AG08395 (cell line): ENCODE measurements at regions not wholly inside any gene's neighbourhood (a gene's known extent, or its start where the extent isn't known, plus 50 kb on each side); places are given as distances from the start of the nearest gene placed in this dataset.
"Not testable (repeated sequence)": the region's sequence is repeated elsewhere in the genome, so short reads cannot be mapped to it uniquely, and the experiment has no call there.

Experiments used
- DNase-seq: peaks from one replicate; pipeline ENCODE4 v3.0.0; 2012; ENCODE audit warnings: mixed read lengths, low spot score

DNA sequence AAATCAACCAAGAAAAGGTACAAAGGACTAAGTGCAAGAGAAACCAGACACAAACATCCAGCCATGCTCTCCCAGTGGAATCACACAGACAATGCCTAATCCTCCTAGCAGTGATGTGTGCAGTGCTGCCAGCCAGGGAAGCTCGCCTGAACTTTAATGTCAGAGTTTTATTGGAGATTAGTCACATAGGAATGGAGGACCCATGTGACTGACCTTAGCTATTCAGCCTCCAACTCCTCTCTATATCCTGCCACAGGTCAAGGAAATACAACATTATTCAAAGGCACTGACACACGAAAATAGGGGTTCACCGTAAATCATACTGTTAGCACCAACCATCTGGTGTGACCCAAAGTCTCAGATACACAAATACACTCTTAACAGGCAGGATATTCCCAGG, 684.6 kb downstream of the DOK5 start:
- DNase-seq: no peak

DNA sequence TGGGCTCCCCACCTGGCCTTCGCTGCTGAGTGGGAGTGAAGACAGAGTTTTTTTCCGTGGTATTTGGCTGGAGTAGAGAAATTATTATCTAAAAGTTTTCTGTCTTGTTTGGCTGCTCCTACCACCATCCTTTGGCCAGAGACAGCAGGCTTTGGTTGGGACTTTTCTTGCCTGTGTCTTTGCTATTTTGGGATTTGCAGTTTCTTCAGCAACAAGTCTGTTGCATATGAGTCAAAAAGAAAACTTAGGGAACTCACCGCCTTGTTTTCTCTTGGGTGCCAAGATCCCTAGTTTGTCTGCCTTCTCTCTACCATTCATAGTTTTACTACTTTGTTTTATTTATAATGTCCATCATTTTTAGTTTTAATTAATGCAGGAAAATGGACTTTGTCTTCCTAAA, 683.8 kb downstream of the DOK5 start:
- DNase-seq: no peak

DNA sequence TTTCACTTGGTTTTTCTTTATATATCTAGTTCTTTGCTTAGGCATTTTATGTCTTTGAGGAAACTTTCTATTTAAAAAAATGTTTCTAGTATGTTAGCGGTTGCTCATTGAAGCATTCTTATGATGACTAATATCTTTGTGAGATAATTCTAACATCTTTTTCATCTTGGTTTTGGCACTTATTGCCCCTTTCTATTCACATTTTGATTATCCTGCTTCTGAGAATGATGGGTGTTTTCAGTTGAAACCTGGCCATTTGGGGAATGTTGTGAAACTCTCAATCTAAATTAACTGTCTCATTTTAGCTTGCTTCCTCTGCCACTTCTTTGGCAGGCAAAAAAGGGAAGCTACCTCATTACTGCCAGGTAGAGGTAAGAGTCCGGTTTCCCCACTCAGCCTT, 683.1 kb downstream of the DOK5 start:
- no peak for DNase-seq

DNA sequence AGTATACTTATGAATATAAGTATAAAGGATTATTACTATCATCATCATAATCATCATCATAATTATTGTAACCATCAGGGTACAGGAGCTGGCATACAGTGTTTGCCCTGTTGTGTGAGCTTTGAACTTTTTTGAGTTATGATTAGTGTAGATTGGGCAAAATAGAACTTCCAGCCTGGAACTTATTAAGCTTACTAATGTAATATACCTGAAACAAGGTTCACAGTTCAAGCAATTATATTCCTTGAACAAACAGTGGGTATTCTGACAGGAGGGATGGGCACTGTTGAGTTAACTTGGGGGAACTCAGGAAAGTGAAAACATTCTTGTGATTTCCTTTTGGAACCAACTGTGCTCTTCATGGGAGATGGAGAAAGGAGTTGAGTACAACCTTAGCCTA, 680.0 kb downstream of the DOK5 start:
- no peak for DNase-seq

DNA sequence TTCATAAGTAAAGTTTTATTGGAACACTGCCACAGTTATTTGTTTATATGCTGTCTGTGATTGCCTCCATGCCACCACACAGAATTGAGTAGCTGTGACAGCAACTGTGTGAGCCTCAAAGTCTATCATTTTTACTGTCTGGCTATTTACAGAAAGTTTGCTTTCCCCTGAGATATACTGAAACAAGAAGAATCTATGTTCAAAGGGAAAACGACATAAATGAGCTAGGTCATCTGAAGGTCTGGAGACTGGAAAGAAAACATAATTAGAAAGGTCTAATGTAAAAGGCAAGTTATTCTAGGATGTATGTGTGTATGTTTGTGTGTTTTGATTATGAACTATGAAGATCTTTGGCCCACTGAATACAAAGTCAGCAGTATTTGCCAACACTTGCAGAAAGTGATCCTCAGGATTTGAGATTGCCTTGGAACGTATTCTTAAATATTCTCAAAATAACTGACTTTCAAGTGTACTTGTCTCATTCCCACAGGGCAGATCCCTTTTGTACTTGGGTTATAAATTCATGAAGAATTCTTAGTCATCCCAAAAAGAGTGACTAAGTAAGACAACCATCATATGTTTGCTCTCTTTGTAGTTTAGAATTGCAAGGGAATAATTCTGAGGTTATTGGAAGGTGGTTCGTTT, 677.7 kb downstream of the DOK5 start:
- no peak for DNase-seq

DNA sequence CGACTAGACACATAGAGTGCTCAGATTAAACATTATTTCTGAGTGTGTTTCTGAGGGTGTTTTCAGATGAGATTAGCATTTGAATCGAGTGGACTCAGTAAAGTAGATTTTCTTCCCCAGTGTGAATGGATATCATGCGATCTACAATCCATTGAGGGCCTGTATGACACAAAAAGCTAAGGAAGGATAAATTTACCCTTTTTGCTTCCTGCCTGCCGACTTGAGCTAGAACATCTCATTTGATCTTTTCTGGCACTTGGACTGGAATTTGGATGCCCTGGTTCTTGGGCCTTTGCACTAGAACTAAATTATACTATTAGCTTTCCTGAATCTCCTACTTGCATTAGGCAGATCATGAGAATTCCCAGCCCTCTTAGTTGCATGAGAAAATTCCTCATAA, 675.8 kb downstream of the DOK5 start:
- no peak for DNase-seq

DNA sequence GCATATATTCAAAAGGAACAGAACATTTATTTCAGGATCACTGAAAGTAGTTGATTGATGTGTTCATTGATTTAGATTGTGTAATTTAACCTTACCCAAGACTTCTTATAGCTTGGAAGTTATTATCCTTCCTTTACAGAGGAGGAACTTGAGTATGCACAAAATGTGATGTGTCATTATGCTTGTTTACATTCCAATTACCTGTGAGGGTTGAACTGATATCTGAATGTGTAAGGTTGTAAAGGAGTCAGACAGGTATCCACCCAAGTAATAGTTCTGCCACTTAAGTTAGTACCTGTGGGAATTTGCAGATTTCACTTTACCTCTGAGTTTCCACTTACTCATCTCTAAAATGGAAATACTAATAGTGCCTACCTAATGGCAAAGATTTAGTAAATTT, 668.2 kb downstream of the DOK5 start:
- DNase-seq: no peak

DNA sequence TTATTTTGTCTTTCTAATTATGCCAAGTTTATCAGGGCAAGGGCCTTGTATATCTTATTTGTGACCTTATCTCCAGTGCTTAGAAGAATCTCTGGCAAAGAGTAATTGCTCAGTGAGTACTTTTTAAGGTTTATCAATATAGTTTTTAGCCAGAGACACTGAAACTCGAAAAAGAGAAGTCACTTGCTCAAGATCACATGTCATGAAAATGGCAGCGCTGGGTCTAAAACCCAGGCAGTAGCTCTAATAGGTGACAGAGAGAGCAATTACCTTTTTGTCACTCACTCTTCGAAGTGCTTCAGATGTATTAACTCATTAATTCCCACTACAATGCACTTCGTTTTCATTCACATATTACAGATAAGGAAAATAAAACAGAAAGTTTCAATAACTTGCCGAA, 667.5 kb downstream of the DOK5 start:
- no peak for DNase-seq

DNA sequence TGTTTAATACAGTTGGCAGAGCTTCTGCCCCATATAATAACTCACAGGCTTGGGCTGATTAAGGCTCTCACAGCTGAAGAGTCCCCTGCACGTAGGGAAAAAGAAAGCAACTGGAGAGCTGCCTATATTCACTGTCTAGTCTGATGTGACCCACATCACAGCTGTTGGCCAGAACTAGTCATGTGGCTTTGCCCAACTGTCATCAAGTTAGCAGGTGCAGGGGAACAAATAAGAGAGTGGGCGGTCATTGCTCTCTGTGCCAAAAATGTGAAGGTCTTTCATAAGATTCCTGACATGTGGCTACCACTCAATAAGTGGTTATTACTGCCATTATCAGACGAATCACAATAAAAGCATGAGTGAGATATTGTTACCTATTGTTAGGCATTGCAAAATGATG, 665.2 kb downstream of the DOK5 start:
- no peak for DNase-seq

DNA sequence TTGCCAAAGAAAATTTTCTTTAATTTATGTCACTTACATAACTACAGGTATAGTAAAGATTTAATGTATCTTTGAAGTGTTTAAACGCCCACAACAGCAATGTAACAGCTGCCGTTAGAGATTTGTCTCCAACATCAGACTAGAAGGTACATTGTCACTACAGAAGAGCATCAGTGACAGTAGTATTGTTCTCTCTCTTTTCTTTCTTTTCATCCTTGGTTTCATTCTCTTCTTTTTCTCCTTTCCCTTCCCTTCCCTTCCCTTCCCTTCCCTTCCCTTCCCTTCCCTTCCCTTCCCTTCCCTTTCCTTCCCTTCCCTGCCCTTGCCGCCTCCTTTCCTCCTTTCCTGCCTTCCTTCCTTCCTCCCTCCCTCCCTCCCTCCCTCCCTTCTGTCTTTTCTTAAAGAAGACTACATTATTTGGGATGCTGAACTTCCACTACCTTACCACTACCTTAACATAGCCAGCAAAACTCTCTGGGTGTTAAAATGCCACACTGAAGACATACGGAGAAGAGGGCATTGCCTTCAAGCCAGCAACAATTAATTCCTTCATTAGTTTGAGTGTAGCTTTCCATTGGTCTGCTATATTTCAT, 663.9 kb downstream of the DOK5 start:
- DNase-seq: no peak

DNA sequence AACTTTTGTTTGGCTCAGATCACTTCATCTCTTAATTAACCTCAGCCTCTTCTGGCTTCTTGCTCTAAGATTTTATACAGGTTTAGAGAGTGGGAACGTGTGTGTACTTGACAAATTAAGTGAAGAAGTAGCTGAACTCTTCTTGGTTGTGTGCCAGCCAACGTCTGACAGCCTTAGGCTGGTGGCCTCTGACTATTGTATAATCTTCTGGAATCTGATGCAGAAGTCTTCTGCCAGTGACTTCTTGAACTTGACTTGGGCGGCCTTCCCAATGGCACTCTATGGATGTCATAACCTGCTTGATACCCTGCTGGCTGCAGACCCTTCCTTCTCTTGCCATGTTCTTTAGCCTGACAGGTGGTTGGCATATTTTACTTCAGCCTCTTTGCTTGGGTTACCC, 660.5 kb downstream of the DOK5 start:
- DNase-seq: no peak

DNA sequence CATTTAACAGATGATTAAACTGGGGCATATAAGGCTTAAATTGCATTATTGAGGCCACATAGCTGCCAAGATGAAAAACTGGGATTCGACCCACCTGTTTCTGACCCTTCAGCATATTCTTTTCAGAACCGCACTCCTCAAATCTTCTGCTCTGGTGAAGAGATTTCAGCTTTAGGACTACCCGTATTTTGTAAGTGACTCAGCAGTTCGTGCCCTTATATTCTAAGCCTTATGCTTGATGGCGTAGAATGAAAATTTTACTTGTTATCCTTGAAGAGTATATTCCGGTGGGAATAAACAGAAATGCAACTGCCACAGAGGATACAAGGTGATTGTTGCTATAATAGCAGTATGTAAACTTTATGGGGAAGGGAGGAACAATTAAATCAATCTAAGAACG, 657.1 kb downstream of the DOK5 start:
- DNase-seq: no peak

DNA sequence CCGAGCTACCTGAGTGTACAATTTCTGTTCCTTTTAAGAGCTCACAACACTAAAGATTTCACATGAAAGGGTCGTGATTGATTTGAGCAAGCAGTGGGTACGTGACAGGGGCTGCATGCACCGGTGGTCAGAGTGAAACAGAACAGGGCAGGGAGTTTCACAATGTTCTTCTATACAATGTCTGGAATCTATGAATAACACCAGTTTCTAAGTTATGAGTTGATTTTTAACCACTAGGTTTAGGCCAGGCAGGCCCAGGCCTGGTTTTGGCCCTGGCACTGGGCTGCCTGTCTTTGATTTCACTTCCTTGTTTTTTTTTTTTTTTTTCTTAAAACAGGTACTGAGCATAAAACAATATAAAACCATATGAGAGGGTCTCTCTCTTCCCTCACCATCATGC, 642.2 kb downstream of the DOK5 start:
- not testable (repeated sequence) for DNase-seq

DNA sequence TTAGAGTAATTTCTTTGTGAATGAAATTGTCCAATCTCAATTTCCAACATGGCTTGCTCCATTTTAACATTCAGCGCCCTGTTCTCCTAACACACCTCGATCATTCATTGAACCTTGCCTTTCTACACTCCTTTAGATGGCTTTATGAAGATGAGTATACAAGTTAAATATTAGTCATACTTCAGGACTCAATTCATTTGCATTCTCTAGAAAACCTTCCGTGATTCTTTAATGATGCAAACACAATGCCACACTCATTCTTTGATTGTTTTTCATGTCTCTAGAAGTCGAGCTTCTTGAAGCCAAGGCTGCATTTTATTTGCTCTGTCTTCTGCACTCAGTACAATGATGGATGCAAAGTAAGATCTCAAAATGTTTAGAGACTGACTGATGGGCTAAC, 641.2 kb downstream of the DOK5 start:
- DNase-seq: no peak

DNA sequence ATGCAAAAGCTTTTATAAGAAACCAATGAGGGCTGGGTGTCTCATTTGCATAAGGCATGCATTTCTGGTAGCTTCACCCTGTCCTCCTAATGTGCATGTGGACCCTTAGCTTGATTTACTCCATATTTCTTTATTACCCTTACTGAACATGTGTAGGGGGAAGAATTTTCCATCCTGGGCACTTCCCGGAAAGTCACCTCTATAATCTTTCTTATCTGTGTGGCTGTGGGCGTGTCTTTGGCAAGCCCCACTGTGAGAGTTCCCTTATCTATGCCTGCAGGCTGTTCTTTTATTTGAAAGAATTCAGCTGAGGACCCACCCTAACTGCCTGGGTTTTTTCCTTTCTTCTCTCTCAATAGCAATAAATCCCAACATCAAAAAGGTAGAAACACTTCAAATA, 627.8 kb downstream of the DOK5 start:
- no peak for DNase-seq

DNA sequence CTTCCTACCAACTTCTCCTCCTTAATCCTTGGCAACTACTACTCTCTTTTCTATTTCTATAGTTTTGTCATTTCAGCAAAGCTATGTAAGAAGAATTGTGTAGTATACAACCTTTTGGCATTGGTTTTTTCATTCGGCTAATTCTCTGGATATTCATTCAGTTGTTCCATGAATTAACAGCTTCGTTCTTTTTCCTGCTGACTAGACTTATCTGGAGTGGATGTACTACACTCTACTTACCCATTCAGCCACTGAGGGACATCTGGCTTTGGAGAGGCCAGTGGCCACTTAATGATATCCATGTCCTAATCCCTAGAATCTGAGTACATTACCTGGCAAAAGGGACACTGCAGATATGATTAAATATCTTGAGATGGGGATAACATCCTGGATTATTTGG, 623.9 kb downstream of the DOK5 start:
- DNase-seq: no peak

DNA sequence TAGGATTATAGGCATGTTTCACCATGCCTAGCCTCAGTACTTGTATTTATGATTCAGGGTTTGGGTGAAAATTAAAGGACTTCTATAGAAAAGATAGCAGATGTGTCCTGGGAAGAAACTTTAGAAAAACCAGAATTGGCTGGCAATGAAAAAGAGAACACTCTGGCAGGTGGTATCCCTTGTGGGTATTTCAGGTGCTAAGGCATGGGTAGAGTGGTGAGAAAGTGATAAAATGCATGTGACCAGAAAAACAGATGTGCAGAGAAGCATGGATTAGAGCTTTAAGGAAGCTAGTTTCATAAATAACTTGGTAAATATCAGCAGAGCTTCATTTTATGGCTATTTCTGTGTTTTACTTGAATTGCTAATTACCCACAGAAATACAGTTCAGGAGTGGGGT, 622.2 kb downstream of the DOK5 start:
- no peak for DNase-seq

DNA sequence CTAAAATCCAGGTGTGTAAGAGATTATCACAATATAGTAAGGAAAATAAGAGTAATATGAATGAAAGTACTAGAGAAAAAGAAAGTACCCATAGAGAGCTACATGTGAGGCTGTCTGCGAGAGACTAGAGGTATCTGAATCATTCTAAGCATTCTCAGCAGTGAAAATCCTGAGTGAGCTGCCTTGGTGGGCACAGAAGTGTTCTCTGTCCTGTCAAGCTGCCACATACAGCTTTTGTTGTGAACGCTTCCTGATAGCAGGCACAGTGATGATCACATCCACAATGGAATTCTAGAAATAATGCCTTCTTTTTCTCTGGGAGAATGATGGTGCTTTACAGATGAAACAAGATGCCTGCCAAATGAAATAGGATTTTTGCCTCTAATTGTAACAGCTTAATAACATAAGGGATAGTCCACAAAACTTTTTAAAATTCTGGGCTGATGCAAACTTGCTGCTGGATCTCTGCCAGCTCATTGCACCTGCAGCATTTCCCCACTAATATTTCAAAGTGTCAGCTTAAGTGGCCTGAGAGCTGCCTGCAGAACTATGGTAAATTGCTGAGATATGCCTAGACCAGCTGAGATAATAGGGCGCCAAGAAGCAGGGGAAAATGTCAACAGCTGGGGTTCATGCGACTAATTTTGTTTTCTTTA, 620.5 kb downstream of the DOK5 start:
- DNase-seq: no peak

DNA sequence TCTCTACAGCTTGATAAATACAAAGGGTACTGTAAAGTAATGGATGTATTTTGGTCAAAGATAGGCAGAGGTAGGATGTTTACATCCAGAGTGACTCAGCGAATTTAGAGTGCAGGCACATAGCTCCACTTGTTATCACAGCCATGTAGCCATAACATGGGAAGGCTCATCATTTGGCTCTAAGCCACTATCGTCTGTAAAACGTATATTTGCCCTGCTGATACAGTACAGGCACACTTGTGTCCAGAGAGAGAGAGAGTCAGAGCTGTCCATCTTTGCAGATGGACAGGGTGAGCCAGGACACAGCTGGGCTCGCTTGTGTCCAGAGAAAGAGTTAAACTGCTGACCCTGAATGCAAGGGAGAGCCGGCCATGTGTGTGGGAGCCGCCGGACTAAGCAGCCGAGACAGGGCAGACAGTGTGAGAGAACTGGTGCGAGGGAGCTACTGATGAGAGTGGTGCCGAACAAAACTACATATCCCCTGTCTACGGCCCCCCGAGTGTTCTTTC, 619.0 kb downstream of the DOK5 start:
- no peak for DNase-seq

DNA sequence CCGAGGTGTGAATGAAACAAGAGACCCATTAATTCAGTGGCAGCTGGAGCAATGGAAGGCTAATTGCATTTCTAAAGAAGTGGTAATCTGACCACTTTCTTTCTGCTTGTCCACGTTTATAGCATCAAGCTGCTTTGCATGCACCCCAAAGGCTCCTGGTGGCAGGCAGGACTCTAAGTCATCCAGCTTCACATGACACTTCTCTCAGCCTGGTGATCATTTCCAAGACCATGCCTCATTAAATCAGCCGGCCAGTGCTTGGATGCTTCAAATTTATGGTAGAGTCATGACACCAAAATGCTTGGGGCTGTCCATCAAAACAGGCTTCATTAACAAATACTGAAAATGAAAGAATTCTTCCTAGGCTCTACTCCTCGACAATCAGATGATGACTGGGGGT, 614.9 kb downstream of the DOK5 start:
- DNase-seq: no peak

DNA sequence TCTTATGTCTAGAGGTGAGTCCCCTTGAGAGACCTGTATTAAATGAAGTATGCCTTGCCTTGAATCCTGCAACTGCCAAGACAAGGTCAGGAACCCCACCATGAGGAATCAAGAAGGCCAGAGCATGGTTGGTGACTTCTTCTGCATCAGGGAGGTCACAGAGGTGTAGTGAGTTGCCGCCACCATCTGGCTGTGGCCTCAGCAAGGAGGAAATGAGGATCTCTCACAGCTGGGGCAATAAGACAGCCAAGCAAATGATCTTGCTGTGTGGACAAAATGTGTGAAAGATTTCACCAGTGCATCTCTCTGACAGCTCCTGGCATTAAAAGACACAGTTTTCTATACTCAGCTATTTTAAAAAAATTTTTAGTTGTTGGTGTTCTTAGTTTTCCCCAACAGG, 611.0 kb downstream of the DOK5 start:
- no peak for DNase-seq

DNA sequence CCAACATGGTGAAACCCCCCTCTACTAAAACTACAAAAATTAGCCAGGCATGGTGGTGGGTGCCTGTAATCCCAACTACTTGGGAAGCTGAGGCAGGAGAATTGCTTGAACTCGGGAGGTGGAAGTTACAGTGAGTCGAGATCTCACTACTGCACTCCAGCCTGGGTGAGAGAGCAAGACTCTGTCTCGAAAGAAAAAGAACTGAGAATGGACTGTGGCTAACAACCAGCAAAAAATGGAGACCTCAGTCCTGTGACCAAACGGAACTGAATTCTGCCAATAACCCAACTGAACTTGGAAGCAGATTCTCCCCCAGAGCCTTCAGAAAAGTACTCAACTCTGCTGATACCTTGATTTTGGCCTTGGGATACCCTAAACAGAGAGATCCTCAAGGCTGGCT, 604.5 kb downstream of the DOK5 start:
- DNase-seq: no peak

DNA sequence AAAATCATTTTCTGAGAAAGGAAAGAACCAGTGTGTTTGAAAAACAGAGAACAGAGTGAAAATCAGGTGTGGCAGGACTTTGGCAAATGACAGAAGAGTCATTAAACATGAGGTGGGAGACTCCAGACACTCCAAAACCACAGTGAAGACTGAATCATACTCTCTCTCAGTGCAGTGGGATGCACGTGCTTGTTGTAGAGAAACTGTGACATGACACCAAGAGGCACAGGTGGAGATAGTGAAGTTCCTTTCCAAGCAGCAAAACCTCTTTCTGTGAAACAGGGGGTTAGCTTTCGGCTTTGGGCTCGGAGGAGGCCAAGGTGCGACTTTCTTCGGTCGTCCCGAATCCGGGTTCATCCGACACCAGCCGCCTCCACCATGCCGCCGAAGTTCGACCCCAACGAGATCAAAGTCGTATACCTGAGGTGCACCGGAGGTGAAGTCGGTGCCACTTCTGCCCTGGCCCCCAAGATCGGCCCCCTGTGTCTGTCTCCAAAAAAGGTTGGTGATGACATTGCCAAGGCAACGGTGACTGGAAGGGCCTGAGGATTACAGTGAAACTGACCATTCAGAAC, 599.0 kb downstream of the DOK5 start:
- not testable (repeated sequence) for DNase-seq
